ENCODE measurements at regions not wholly inside any gene's neighbourhood (a gene's known extent, or its start where the extent isn't known, plus 50 kb on each side); places are given as distances from the start of the nearest gene placed in this dataset.

DNA sequence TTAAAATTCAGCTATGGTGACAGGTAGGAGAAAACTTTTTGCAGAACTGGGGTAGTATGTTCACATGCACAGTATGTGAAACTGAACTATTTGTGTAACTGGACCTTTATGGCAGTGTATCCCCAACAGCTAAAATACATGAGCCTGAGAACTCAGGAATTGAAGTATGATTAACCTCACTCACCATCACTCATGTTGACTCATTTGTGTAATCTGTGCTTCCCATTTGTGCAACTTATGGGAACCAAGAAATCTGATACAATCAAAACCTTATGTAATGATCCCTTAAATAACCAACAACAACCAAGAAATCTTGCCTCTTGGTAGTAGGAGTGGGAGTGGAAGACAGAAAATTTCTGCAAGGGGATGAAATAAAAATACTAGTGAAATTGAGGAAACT lies 674.9 kb downstream of the HDGFL1 start:
- no peaks in the 10 kb centered on the region for H3K36me3 ChIP-seq (ENCODE audit: control insufficient read depth, low read length)
- no peak for TF ChIP-seq EZH2phosphoT487 (IDR thresholded peaks at IDR 0.05; ENCODE audit: borderline replicate concordance, low read length)
- TF ChIP-seq, protein P1, sequence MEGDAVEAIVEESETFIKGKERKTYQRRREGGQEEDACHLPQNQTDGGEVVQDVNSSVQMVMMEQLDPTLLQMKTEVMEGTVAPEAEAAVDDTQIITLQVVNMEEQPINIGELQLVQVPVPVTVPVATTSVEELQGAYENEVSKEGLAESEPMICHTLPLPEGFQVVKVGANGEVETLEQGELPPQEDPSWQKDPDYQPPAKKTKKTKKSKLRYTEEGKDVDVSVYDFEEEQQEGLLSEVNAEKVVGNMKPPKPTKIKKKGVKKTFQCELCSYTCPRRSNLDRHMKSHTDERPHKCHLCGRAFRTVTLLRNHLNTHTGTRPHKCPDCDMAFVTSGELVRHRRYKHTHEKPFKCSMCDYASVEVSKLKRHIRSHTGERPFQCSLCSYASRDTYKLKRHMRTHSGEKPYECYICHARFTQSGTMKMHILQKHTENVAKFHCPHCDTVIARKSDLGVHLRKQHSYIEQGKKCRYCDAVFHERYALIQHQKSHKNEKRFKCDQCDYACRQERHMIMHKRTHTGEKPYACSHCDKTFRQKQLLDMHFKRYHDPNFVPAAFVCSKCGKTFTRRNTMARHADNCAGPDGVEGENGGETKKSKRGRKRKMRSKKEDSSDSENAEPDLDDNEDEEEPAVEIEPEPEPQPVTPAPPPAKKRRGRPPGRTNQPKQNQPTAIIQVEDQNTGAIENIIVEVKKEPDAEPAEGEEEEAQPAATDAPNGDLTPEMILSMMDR (IDR thresholded peaks at IDR 0.05; ENCODE audit: low read depth, low read length, poor library complexity, severe bottlenecking), result no peak
- H3F3A ChIP-seq (ENCODE audit: control insufficient read depth, insufficient read depth), result no peaks in the 10 kb centered on the region
- H3K27ac ChIP-seq (ENCODE audit: low read depth, low read length), result no peak overlapping the region
- no peak overlapping the region for H3K4me3 ChIP-seq (ENCODE audit: low read length)
- no peaks in the 10 kb centered on the region for H3K79me2 ChIP-seq (ENCODE audit: control insufficient read depth, low read length)
- no peak overlapping the region for H3K4me2 ChIP-seq (ENCODE audit: low read length)
- H3K27me3 ChIP-seq (ENCODE audit: control insufficient read depth, low read length), result no peaks in the 10 kb centered on the region
- 0 out of 2 replicates have a peak, but pooled peaks cover 3% of the 10 kb centered on the region for H3K9me3 ChIP-seq (ENCODE audit: control insufficient read depth, insufficient read depth, low read length)
- no peaks in the 10 kb centered on the region for H3K9me2 ChIP-seq (replicated peaks; ENCODE audit: control insufficient read depth, low read length)
- no peaks in the 10 kb centered on the region for H4K20me1 ChIP-seq (ENCODE audit: control insufficient read depth, insufficient read depth, low read depth, low read length)
- no peaks in the 10 kb centered on the region for H3K4me1 ChIP-seq (ENCODE audit: control insufficient read depth, low read length)

DNA sequence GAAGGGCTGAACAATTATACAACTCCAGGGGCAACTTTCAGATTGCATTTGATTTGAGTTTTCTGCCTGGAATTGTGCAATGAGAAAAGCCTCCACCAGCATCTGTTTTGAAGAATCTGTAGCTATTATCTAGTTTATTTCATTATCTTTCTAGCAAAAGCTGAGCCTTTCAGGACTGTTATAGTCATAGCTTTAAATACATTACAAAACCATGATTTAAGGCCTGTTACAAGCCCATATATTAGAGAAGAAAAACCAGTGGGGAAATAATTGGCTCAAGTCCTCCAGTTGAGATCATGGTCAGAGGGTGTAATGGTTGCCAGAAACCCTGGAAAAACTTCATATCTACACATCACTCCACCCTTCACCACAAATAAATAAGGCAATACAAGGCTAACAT lies 676.2 kb downstream of the HDGFL1 start:
- no peaks in the 10 kb centered on the region for H4K20me1 ChIP-seq (ENCODE audit: control insufficient read depth, insufficient read depth, low read depth, low read length)
- H3K9me3 ChIP-seq (ENCODE audit: control insufficient read depth, insufficient read depth, low read length), result 0 out of 2 replicates have a peak, but pooled peaks cover 3% of the 10 kb centered on the region
- no peaks in the 10 kb centered on the region for H3K79me2 ChIP-seq (ENCODE audit: control insufficient read depth, low read length)
- no peaks in the 10 kb centered on the region for H3K4me1 ChIP-seq (ENCODE audit: control insufficient read depth, low read length)
- H3K4me2 ChIP-seq (ENCODE audit: low read length), result no peak overlapping the region
- H3K27ac ChIP-seq (ENCODE audit: low read depth, low read length), result no peak overlapping the region
- no peaks in the 10 kb centered on the region for H3K36me3 ChIP-seq (ENCODE audit: control insufficient read depth, low read length)
- TF ChIP-seq, protein P1 (IDR thresholded peaks at IDR 0.05; ENCODE audit: low read depth, low read length, poor library complexity, severe bottlenecking), result no peak
- no peak for TF ChIP-seq EZH2phosphoT487 (IDR thresholded peaks at IDR 0.05; ENCODE audit: borderline replicate concordance, low read length)
- no peak overlapping the region for H3K4me3 ChIP-seq (ENCODE audit: low read length)
- no peaks in the 10 kb centered on the region for H3K9me2 ChIP-seq (replicated peaks; ENCODE audit: control insufficient read depth, low read length)
- no peaks in the 10 kb centered on the region for H3K27me3 ChIP-seq (ENCODE audit: control insufficient read depth, low read length)
- H3F3A ChIP-seq (ENCODE audit: control insufficient read depth, insufficient read depth), result no peaks in the 10 kb centered on the region

DNA sequence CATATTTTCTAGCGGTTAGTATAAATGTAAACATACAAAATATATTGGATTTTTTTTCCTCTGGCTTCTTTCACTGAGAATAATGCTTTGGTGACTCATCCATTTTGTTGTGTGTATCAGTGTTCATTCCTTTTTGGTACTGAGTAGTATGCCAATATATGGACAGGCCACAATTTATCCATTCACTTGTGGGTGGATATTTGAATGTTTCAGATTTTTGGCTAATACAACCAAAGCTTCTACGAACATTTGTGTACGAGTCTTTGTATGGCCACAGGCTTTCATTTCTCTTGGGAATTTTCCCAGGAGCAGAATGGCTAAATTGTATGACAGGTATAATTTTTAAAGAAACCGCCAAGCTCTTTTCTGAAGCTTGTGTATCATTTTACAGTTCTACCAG lies 677.5 kb downstream of the HDGFL1 start:
- no peaks in the 10 kb centered on the region for H3K4me1 ChIP-seq (ENCODE audit: control insufficient read depth, low read length)
- no peaks in the 10 kb centered on the region for H3F3A ChIP-seq (ENCODE audit: control insufficient read depth, insufficient read depth)
- H3K4me2 ChIP-seq (ENCODE audit: low read length), result no peak overlapping the region
- H3K4me3 ChIP-seq (ENCODE audit: low read length), result no peak overlapping the region
- 0 out of 2 replicates have a peak, but pooled peaks cover 2% of the 10 kb centered on the region for H3K9me3 ChIP-seq (ENCODE audit: control insufficient read depth, insufficient read depth, low read length)
- H4K20me1 ChIP-seq (ENCODE audit: control insufficient read depth, insufficient read depth, low read depth, low read length), result no peaks in the 10 kb centered on the region
- H3K27me3 ChIP-seq (ENCODE audit: control insufficient read depth, low read length), result no peaks in the 10 kb centered on the region
- no peaks in the 10 kb centered on the region for H3K36me3 ChIP-seq (ENCODE audit: control insufficient read depth, low read length)
- H3K9me2 ChIP-seq (replicated peaks; ENCODE audit: control insufficient read depth, low read length), result no peaks in the 10 kb centered on the region
- TF ChIP-seq, protein P1 (IDR thresholded peaks at IDR 0.05; ENCODE audit: low read depth, low read length, poor library complexity, severe bottlenecking), result no peak
- no peak for TF ChIP-seq EZH2phosphoT487 (IDR thresholded peaks at IDR 0.05; ENCODE audit: borderline replicate concordance, low read length)
- no peak overlapping the region for H3K27ac ChIP-seq (ENCODE audit: low read depth, low read length)
- no peaks in the 10 kb centered on the region for H3K79me2 ChIP-seq (ENCODE audit: control insufficient read depth, low read length)

Data from DOHH2 (cell line).